Loucy (cell line): ENCODE measurements at regions not wholly inside any gene's neighbourhood (a gene's known extent, or its start where the extent isn't known, plus 50 kb on each side); places are given as distances from the start of the nearest gene placed in this dataset.

ENCODE experiments used
- H2AFZ ChIP-seq: fragments of 200-600 bp; sonication (generic); 2 replicates; pipeline ENCODE4 v1.6.0; 2016; ENCODE audit warnings: antibody characterized with exemption, mild to moderate bottlenecking, low read length, moderate library complexity
- H3F3A ChIP-seq: fragments of 200-600 bp; 2 replicates; pipeline ENCODE4 v1.6.0; 2016; ENCODE audit warnings: antibody characterized with exemption, low read depth, mild to moderate bottlenecking
- H3K27me3 ChIP-seq: fragments of 200-600 bp; sonication (generic); 2 replicates; pipeline ENCODE4 v1.6.1; 2014; ENCODE audit warnings: low read length, mild to moderate bottlenecking; ENCODE audit not compliant: insufficient read depth, poor library complexity, severe bottlenecking
- H3K36me3 ChIP-seq: fragments of 200-600 bp; sonication (generic); 2 replicates; pipeline ENCODE4 v1.6.1; 2016; ENCODE audit warnings: low read length; ENCODE audit not compliant: insufficient read depth
- H3K4me1 ChIP-seq: fragments of 200-600 bp; sonication (generic); 2 replicates; pipeline ENCODE4 v1.5.1; 2014; ENCODE audit warnings: low read length, mild to moderate bottlenecking; ENCODE audit not compliant: insufficient read depth, poor library complexity, severe bottlenecking
- H3K4me2 ChIP-seq: fragments of 200-600 bp; sonication (generic); 2 replicates; pipeline ENCODE4 v1.6.0; 2014; ENCODE audit warnings: antibody characterized with exemption, low read length, low read depth, mild to moderate bottlenecking; ENCODE audit not compliant: poor library complexity, severe bottlenecking
- H3K4me3 ChIP-seq: fragments of 200-600 bp; sonication (generic); 2 replicates; pipeline ENCODE4 v1.5.1; 2014; ENCODE audit warnings: low read length, mild to moderate bottlenecking, mixed read lengths; ENCODE audit not compliant: poor library complexity, severe bottlenecking
- H3K79me2 ChIP-seq: fragments of 200-600 bp; sonication (generic); 2 replicates; pipeline ENCODE4 v1.6.1; 2014; ENCODE audit warnings: low read length; ENCODE audit not compliant: insufficient read depth
- H3K9ac ChIP-seq: fragments of 200-600 bp; sonication (generic); 2 replicates; pipeline ENCODE4 v1.6.0; 2014; ENCODE audit warnings: mild to moderate bottlenecking, low read depth, low read length, moderate library complexity; ENCODE audit not compliant: poor library complexity, severe bottlenecking
- H3K9me2 ChIP-seq: fragments of 200-600 bp; sonication (generic); replicated peaks from 2 replicates; pipeline ENCODE4 v1.6.1; 2016; ENCODE audit warnings: low read depth, low read length, mixed read lengths
- H3K9me3 ChIP-seq: fragments of 200-600 bp; sonication (generic); 2 replicates; pipeline ENCODE4 v1.6.1; 2014; ENCODE audit warnings: mild to moderate bottlenecking, antibody characterized with exemption, low read length, low read depth; ENCODE audit not compliant: insufficient read depth
- H4K20me1 ChIP-seq: fragments of 200-600 bp; sonication (generic); 2 replicates; pipeline ENCODE4 v1.6.0; 2014; ENCODE audit warnings: antibody characterized with exemption, low read length, mild to moderate bottlenecking; ENCODE audit not compliant: insufficient read depth, poor library complexity, severe bottlenecking
- CTCF ChIP-seq: fragments of 200-600 bp; sonication (generic); conservative IDR thresholded peaks from 2 replicates; pipeline ENCODE4 v1.5.1; 2014; ENCODE audit warnings: mild to moderate bottlenecking, antibody characterized with exemption, low read length
- EZH2phosphoT487 ChIP-seq: fragments of 200-600 bp; IDR thresholded peaks from 2 replicates; pipeline ENCODE4 v1.6.1; 2018; ENCODE audit warnings: antibody characterized with exemption, mild to moderate bottlenecking, moderate library complexity, borderline replicate concordance

- H3K4me1 ChIP-seq, result peaks cover 4% of the 10 kb centered on the region
- H3K9me2 ChIP-seq, result no peaks in the 10 kb centered on the region
- no peak for TF ChIP-seq CTCF
- TF ChIP-seq EZH2phosphoT487, result no peak
- no peaks in the 10 kb centered on the region for H3K9me3 ChIP-seq
- no peak overlapping the region for H3K9ac ChIP-seq
- no peak overlapping the region for H2AFZ ChIP-seq
- H3K79me2 ChIP-seq, result no peaks in the 10 kb centered on the region
- no peaks in the 10 kb centered on the region for H3F3A ChIP-seq
- H3K36me3 ChIP-seq, result no peaks in the 10 kb centered on the region
- no peak overlapping the region for H3K4me3 ChIP-seq
- no peaks in the 10 kb centered on the region for H3K27me3 ChIP-seq
- no peak overlapping the region for H3K4me2 ChIP-seq
- H4K20me1 ChIP-seq, result no peaks in the 10 kb centered on the region
These were observed 1379.9 kb downstream of the TECRL start for GRCh38 chr4:63029380-63029779.

- H4K20me1 ChIP-seq, result no peaks in the 10 kb centered on the region
- no peak overlapping the region for H3K9ac ChIP-seq
- H3K9me3 ChIP-seq, result no peaks in the 10 kb centered on the region
- no peaks in the 10 kb centered on the region for H3K27me3 ChIP-seq
- H3K4me1 ChIP-seq, result peaks cover 4% of the 10 kb centered on the region
- no peaks in the 10 kb centered on the region for H3K9me2 ChIP-seq
- H3K4me3 ChIP-seq, result no peak overlapping the region
- H2AFZ ChIP-seq, result no peak overlapping the region
- no peaks in the 10 kb centered on the region for H3F3A ChIP-seq
- TF ChIP-seq EZH2phosphoT487, result no peak
- no peak for TF ChIP-seq CTCF
- no peak overlapping the region for H3K4me2 ChIP-seq
- H3K79me2 ChIP-seq, result no peaks in the 10 kb centered on the region
- no peaks in the 10 kb centered on the region for H3K36me3 ChIP-seq
These were observed 1388.6 kb downstream of the TECRL start for GRCh38 chr4:63020661-63021060.

GRCh38 chr4:63017300-63017699 lies 1392.0 kb downstream of the TECRL start:
- TF ChIP-seq CTCF, result no peak
- Histone ChIP-seq H3K9me3 (no peaks in the 10 kb centered on the region), H4K20me1 (no peaks in the 10 kb centered on the region), H3K9ac (no peak overlapping the region), H3K36me3 (no peaks in the 10 kb centered on the region), H3K4me3 (no peak overlapping the region), H2AFZ (no peak overlapping the region), H3F3A (no peaks in the 10 kb centered on the region), H3K4me1 (no peaks in the 10 kb centered on the region), H3K27me3 (no peaks in the 10 kb centered on the region), H3K79me2 (no peaks in the 10 kb centered on the region), H3K4me2 (no peak overlapping the region), H3K9me2 (no peaks in the 10 kb centered on the region)
